ENCODE measurements at regions not wholly inside any gene's neighbourhood (a gene's known extent, or its start where the extent isn't known, plus 50 kb on each side); places are given as distances from the start of the nearest gene placed in this dataset.

- H3K4me1 ChIP-seq, result no peaks in the 10 kb centered on the region
- H3K4me3 ChIP-seq, result no peak overlapping the region
- no peak for TF ChIP-seq CTCF (IDR thresholded peaks at IDR 0.05)
- no peaks in the 10 kb centered on the region for H3K27me3 ChIP-seq (ENCODE audit: low read depth)
- no peaks in the 10 kb centered on the region for H3K36me3 ChIP-seq
- ATAC-seq, result no peak
- intact Hi-C loops (cut with DNase I), result no loop called here
- no peaks in the 10 kb centered on the region for H3K9me3 ChIP-seq
- no peak for DNase-seq
- no peak overlapping the region for H3K27ac ChIP-seq
Observed at GRCh38 chr4:84051639-84052038, 447.5 kb downstream of the NKX6-1 start.

GRCh38 chr4:84051089-84051488 lies 448.0 kb downstream of the NKX6-1 start:
- no peaks in the 10 kb centered on the region for H3K27me3 ChIP-seq (ENCODE audit: low read depth)
- no peak for ATAC-seq
- H3K4me3 ChIP-seq, result no peak overlapping the region
- no peaks in the 10 kb centered on the region for H3K9me3 ChIP-seq
- H3K27ac ChIP-seq, result no peak overlapping the region
- no peak for DNase-seq
- no peaks in the 10 kb centered on the region for H3K4me1 ChIP-seq
- no peak for TF ChIP-seq CTCF (IDR thresholded peaks at IDR 0.05)
- H3K36me3 ChIP-seq, result no peaks in the 10 kb centered on the region
- intact Hi-C loops (cut with DNase I), result no loop called here

GRCh38 chr4:84050015-84050414 lies 449.1 kb downstream of the NKX6-1 start:
- ATAC-seq (no peak), DNase-seq (no peak)
- Histone ChIP-seq H3K27me3 (ENCODE audit: low read depth) (no peaks in the 10 kb centered on the region), H3K27ac (no peak overlapping the region), H3K4me1 (no peaks in the 10 kb centered on the region), H3K9me3 (no peaks in the 10 kb centered on the region), H3K36me3 (no peaks in the 10 kb centered on the region), H3K4me3 (no peak overlapping the region)
- intact Hi-C loops (cut with DNase I), result no loop called here
- no peak for TF ChIP-seq CTCF (IDR thresholded peaks at IDR 0.05)

- Histone ChIP-seq H3K4me1 (no peaks in the 10 kb centered on the region), H3K9me3 (no peaks in the 10 kb centered on the region), H3K4me3 (no peak overlapping the region), H3K27ac (no peak overlapping the region), H3K27me3 (ENCODE audit: low read depth) (no peaks in the 10 kb centered on the region), H3K36me3 (no peaks in the 10 kb centered on the region)
- ATAC-seq (no peak), DNase-seq (no peak)
- intact Hi-C loops (cut with DNase I), result no loop called here
- TF ChIP-seq CTCF (IDR thresholded peaks at IDR 0.05), result no peak
Observed at GRCh38 chr4:84046551-84046950, 452.5 kb downstream of the NKX6-1 start.

GRCh38 chr4:84041426-84041825 lies 457.7 kb downstream of the NKX6-1 start:
- intact Hi-C loops (cut with DNase I), result no loop called here
- Histone ChIP-seq H3K9me3 (no peaks in the 10 kb centered on the region), H3K4me1 (no peaks in the 10 kb centered on the region), H3K27ac (no peak overlapping the region), H3K4me3 (no peak overlapping the region), H3K36me3 (no peaks in the 10 kb centered on the region), H3K27me3 (ENCODE audit: low read depth) (no peaks in the 10 kb centered on the region)
- ATAC-seq (no peak), DNase-seq (no peak)
- no peak for TF ChIP-seq CTCF (IDR thresholded peaks at IDR 0.05)

- no peak for TF ChIP-seq CTCF (IDR thresholded peaks at IDR 0.05)
- ATAC-seq, result no peak
- H3K4me1 ChIP-seq, result no peaks in the 10 kb centered on the region
- no peak overlapping the region for H3K4me3 ChIP-seq
- H3K27ac ChIP-seq, result no peak overlapping the region
- H3K27me3 ChIP-seq (ENCODE audit: low read depth), result no peaks in the 10 kb centered on the region
- H3K36me3 ChIP-seq, result no peaks in the 10 kb centered on the region
- H3K9me3 ChIP-seq, result no peaks in the 10 kb centered on the region
- intact Hi-C loops (cut with DNase I), result no loop called here
- no peak for DNase-seq
Observed at GRCh38 chr4:84035568-84035967, 463.5 kb downstream of the NKX6-1 start.
